ENCODE measurements at regions not wholly inside any gene's neighbourhood (a gene's known extent, or its start where the extent isn't known, plus 50 kb on each side); places are given as distances from the start of the nearest gene placed in this dataset.
"Not testable (repeated sequence)": the region's sequence is repeated elsewhere in the genome, so short reads cannot be mapped to it uniquely, and the experiment has no call there.

DNA sequence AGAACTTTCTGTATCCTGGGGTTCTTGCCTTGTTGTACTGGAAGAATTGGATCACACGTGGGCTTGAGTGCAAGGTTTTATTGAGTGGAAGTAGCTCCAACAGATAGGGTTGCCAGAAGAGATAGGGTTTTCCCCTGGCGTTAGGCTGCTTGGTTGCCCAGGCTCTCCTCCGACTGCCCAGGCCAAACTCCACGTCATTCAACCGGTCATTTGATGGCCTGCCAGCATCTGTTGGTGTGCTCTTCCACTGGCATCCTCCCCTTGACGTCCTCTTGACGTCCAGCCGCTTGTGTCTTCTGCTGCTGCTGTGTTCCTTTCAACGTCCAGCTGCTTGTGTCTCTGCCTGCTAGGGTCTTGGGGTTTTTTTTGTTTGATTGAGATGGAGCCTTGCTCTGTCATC lies 111.2 kb upstream of the XIST start:
- FAIRE-seq (no peak), DNase-seq (ENCODE audit: low spot score) (no peak)

DNA sequence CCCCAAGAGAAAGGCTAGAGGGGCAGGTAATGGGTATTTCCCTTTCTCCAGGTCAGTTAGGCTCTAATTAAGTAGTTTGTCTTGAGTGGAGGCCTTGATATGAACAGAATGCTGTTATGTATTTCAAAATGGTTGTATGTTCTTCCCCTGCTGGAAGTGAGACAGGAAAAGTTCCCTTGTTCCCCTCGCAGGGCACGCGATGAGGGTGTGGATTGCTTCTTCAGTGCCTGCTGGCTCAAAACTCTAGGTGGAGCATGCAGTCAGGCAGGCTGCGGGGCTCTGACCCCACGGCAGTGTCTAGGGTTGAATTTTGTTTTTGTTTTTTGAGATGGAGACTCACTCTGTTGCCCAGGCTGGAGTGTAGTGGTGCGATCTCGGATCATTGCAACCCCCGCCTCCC lies 110.4 kb upstream of the XIST start:
- no peak for DNase-seq (ENCODE audit: low spot score)
- no peak for FAIRE-seq

- DNase-seq (ENCODE audit: low spot score); FAIRE-seq: not testable (repeated sequence)
These were observed 109.4 kb upstream of the XIST start for GRCh38 chrX:73961867-73962266.

GRCh38 chrX:73944563-73944908 lies 92.0 kb upstream of the XIST start:
- FAIRE-seq (no peak), DNase-seq (ENCODE audit: low spot score) (no peak)

GRCh38 chrX:73943693-73944562 lies 91.4 kb upstream of the XIST start:
- DNase-seq (ENCODE audit: low spot score) (peak; percentile 71), FAIRE-seq (peak; percentile 57)

DNA sequence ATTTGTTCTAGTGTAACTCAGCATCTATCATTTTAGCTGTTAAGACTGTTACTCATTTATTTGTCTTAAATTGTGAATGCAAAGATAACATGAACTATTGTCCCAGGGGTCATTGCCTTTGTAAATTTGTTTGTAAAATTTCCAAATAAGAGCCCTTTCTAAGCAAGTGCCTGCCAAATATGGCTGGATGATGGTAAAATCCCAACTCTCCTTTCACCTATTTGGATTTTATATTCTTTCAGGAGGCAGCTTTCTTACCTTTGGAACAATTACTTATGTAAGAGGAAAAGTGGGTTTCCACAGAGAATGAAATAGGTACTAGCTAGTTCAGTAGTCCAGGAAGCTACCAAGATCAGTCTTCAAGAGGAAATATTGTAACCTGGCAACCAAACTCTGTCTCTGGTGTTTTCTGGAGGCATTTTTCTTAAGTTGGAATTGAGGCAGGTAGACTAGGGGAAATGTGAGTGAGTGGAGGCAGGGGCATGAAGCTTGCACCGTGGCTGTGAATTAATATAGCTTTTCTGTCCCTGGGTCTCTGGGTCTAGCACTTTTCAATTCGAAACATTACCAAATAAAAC lies 88.5 kb upstream of the XIST start:
- FAIRE-seq: no peak

GRCh38 chrX:73937843-73938242 lies 85.3 kb upstream of the XIST start:
- FAIRE-seq; DNase-seq (ENCODE audit: low spot score): not testable (repeated sequence)

More for the DNA sequence above, 88.5 kb upstream of the XIST start:
- no peak for DNase-seq (ENCODE audit: low spot score)

- FAIRE-seq (no peak), DNase-seq (ENCODE audit: low spot score) (no peak)
These were observed 80.0 kb upstream of the XIST start for GRCh38 chrX:73932522-73932921.

DNA sequence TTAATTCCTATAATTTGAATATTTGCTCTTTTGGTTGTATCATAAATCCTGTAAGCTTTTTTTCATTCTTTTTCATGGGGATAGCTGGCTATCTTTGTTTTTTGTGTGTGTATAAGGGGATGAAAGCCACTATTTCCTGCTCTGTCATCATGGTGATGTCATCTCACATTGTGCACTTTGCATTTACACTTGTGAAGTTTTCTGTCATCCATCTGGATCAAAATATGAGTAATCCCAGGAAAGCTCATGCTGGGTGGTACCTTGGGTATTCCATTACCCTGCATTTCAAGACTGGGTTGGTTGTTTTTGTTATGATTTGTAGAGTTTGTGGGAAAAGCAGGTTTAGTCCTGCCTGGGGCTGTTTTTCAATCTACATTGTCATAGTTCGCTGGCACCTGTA lies 77.8 kb upstream of the XIST start:
- DNase-seq (ENCODE audit: low spot score) (peak; percentile 9), FAIRE-seq (no peak)

- no peak for DNase-seq (ENCODE audit: low spot score)
- FAIRE-seq: no peak
These were observed 70.4 kb upstream of the XIST start for GRCh38 chrX:73922856-73923455.

DNA sequence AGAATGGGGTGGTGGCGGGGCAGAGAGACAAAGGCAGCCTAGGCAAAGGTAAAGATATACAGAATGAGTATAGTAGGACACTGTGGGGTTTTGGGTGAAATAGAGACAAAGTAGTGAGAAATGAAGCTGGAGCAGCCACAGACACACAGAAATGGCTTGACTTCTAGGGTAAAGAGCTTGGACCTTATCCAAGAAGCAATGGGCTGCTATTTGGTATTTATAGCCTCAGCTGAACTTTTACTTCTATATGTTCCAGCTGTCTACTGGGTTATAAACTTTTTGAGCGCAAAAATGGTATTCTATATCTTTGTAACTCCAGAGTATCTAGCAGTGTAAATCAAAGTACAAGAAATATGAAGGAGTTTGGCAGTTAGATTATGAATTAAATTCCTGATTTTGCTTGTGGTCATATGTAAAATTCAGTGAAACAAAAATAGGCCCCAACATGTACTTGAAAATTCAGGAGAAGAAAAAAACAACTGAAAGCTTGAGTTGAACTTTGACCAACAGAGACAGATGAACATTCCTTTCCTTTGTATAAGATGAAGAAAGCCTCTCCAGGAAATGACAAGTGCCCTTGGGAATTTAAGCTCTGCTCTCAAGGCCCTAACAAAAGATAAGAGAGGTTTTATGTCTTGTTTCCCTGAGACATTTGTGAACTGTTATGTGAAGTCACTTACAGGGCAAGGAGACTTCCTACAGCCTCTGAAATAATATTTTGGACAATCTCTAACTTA lies 64.6 kb upstream of the XIST start:
- peak; percentile 96 for FAIRE-seq
- peak; percentile 88 for DNase-seq (ENCODE audit: low spot score)

DNA sequence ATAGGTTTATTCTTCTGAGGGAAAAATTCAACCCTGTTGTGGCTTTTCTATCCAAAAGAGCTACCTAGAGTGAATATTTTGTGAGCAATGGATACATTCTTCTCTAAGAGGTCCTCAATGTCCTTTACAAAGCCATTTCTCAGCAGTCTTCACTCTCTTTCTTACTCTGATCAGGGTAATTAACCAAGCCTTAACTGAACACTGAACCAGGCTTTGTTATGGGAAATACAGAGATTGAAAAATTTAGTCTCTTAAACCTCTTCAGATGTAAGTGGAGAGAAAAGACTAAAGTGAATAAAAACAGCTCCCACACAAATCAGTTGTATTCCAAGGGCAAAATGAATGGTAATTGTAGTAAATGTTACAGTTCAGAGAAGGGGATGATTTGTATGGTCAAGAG lies 64.0 kb upstream of the XIST start:
- FAIRE-seq (no peak), DNase-seq (ENCODE audit: low spot score) (no peak)

GRCh38 chrX:73914792-73915191 lies 62.3 kb upstream of the XIST start:
- DNase-seq (ENCODE audit: low spot score); FAIRE-seq: not testable (repeated sequence)

DNA sequence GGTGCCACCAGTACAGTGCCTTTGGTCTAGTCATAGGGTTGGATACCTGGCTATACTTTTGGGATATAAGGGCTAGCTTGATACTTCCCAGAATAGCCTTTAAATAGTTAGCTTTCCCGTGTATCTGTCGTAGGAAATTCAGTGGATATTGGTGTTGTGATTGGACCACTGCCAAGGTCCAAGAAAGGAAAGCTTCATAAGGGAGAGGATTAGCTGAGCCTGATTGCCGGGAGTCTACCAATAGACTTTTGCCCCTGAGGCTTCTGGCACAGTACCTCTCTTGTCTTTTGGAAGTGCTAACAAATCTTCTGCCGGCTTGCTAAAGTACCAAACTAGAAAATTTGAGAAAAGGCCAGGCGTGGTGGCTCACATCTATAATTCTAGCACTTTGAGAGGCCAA lies 61.1 kb upstream of the XIST start:
- no peak for DNase-seq (ENCODE audit: low spot score)
- no peak for FAIRE-seq

DNA sequence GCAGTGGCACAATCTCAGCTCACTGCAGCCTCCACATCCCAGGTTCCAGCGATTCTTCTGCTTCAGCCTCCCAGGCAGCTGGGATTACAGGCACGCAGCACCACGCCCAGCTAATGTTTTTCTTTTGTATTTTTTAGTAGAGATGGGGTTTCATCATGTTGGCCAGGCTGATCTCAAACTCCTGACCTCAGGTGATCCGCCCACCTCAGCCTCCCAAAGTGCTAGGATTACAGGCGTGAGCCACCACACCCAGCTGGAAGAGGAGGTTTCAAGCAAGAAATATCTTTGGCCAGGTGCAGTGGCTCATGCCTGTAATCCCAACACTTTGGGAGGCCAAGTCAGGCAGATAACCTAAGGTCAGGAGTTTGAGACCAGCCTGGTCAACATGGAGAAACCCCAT lies 59.4 kb upstream of the XIST start:
- FAIRE-seq; DNase-seq (ENCODE audit: low spot score): not testable (repeated sequence)

- DNase-seq (ENCODE audit: low spot score); FAIRE-seq: not testable (repeated sequence)
These were observed 53.3 kb upstream of the XIST start for GRCh38 chrX:73905749-73906374.

DNA sequence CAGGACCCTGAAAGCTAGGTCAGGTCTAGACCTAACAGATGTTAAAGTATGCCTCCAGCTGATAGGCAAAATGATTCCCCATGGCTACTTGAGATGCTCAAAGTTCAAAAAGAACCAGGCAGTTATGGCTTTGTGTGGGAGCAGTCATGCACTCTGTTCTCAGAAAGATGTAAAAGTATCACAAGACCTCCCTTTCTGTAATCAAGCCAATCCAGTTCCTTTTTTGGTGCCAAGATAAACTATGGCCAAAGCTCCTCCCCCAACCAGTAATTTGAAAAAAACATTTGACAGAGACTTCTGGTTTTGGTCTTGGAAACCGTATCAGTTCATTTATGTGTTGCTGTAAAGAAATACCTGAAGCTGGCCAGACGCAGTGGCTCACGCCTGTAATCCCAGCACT lies 51.4 kb upstream of the XIST start:
- FAIRE-seq: no peak
- no peak for DNase-seq (ENCODE audit: low spot score)
